ENCODE measurements at regions not wholly inside any gene's neighbourhood (a gene's known extent, or its start where the extent isn't known, plus 50 kb on each side); places are given as distances from the start of the nearest gene placed in this dataset.
"Not testable (repeated sequence)": the region's sequence is repeated elsewhere in the genome, so short reads cannot be mapped to it uniquely, and the experiment has no call there.

- DNase-seq (ENCODE audit: low read depth) = no peak
- no peak for TF ChIP-seq CTCF (conservative IDR thresholded peaks at IDR 0.05; ENCODE audit: low read depth, low read length)
- H3K4me3 ChIP-seq (ENCODE audit: low read depth, low read length) = no peak overlapping the region
Observed at GRCh38 chr13:78085434-78086225, 167.0 kb upstream of the EDNRB start.

- no peak overlapping the region for H3K4me3 ChIP-seq (ENCODE audit: low read depth, low read length)
- no peak for DNase-seq (ENCODE audit: low read depth)
- TF ChIP-seq CTCF (conservative IDR thresholded peaks at IDR 0.05; ENCODE audit: low read depth, low read length) = no peak
Observed at GRCh38 chr13:78084401-78084800, 165.8 kb upstream of the EDNRB start.

GRCh38 chr13:78078168-78078567 is 159.5 kb upstream of the EDNRB start:
- TF ChIP-seq CTCF (conservative IDR thresholded peaks at IDR 0.05; ENCODE audit: low read depth, low read length) = no peak
- no peak for DNase-seq (ENCODE audit: low read depth)

GRCh38 chr13:78067290-78067689 is 148.7 kb upstream of the EDNRB start:
- no peak for DNase-seq (ENCODE audit: low read depth)
- no peak overlapping the region for H3K4me3 ChIP-seq (ENCODE audit: low read depth, low read length)
- TF ChIP-seq CTCF (conservative IDR thresholded peaks at IDR 0.05; ENCODE audit: low read depth, low read length) = no peak

More at GRCh38 chr13:78078168-78078567, 159.5 kb upstream of the EDNRB start:
- H3K4me3 ChIP-seq (ENCODE audit: low read depth, low read length) = no peak overlapping the region

GRCh38 chr13:78065141-78065540 is 146.5 kb upstream of the EDNRB start:
- no peak overlapping the region for H3K4me3 ChIP-seq (ENCODE audit: low read depth, low read length)

GRCh38 chr13:78061806-78062205 is 143.2 kb upstream of the EDNRB start:
- H3K4me3 ChIP-seq (ENCODE audit: low read depth, low read length) = no peak overlapping the region
- no peak for TF ChIP-seq CTCF (conservative IDR thresholded peaks at IDR 0.05; ENCODE audit: low read depth, low read length)
- no peak for DNase-seq (ENCODE audit: low read depth)

More at GRCh38 chr13:78065141-78065540, 146.5 kb upstream of the EDNRB start:
- DNase-seq (ENCODE audit: low read depth) = no peak
- TF ChIP-seq CTCF (conservative IDR thresholded peaks at IDR 0.05; ENCODE audit: low read depth, low read length) = no peak

GRCh38 chr13:78060966-78061365 is 142.3 kb upstream of the EDNRB start:
- no peak for TF ChIP-seq CTCF (conservative IDR thresholded peaks at IDR 0.05; ENCODE audit: low read depth, low read length)
- DNase-seq (ENCODE audit: low read depth) = no peak
- no peak overlapping the region for H3K4me3 ChIP-seq (ENCODE audit: low read depth, low read length)

GRCh38 chr13:78056865-78057264 is 138.2 kb upstream of the EDNRB start:
- DNase-seq (ENCODE audit: low read depth); H3K4me3 ChIP-seq (ENCODE audit: low read depth, low read length): not testable (repeated sequence)
